GM13976 (cell line): ENCODE measurements at regions not wholly inside any gene's neighbourhood (a gene's known extent, or its start where the extent isn't known, plus 50 kb on each side); places are given as distances from the start of the nearest gene placed in this dataset.

Experiments
- DNase-seq: peaks from one replicate; pipeline ENCODE4 v3.0.0; 2012; ENCODE audit warnings: low spot score
- CTCF ChIP-seq: IDR thresholded peaks from 2 replicates; pipeline ENCODE4 v1.5.1; 2012; ENCODE audit warnings: borderline replicate concordance, mild to moderate bottlenecking; ENCODE audit not compliant: insufficient read depth; ENCODE audit errors: extremely low read depth, missing control alignments, control extremely low read depth
- in situ Hi-C: fragments of 300-500 bp; cut with MboI; formaldehyde crosslinking; loops from one replicate; pipeline ENCODE4 v1.12.0; 2022; ENCODE audit warnings: low sequenced_read_pairs, mixed read lengths, inconsistent platforms; ENCODE audit not compliant: unreplicated experiment

GRCh38 chr1:71232166-71232763, 151.4 kb upstream of the ZRANB2 start:
- no peak for TF ChIP-seq CTCF
- in situ Hi-C loops, result no loop called here
- no peak for DNase-seq

- no peak for DNase-seq
- TF ChIP-seq CTCF, result no peak
- in situ Hi-C loops, result no loop called here
Observed at GRCh38 chr1:71231751-71232150, 150.9 kb upstream of the ZRANB2 start.

GRCh38 chr1:71228742-71229365, 148.0 kb upstream of the ZRANB2 start:
- in situ Hi-C loops, result no loop called here
- no peak for TF ChIP-seq CTCF
- no peak for DNase-seq

- TF ChIP-seq CTCF, result no peak
- DNase-seq, result no peak
- in situ Hi-C loops, result no loop called here
Observed at GRCh38 chr1:71228241-71228640, 147.4 kb upstream of the ZRANB2 start.

GRCh38 chr1:71224741-71225377, 144.0 kb upstream of the ZRANB2 start:
- DNase-seq, result no peak
- TF ChIP-seq CTCF, result no peak
- in situ Hi-C loops, result no loop called here

GRCh38 chr1:71223641-71224340, 143.0 kb upstream of the ZRANB2 start:
- no peak for DNase-seq
- no peak for TF ChIP-seq CTCF
- in situ Hi-C loops, result no loop called here
